ENCODE measurements at regions not wholly inside any gene's neighbourhood (a gene's known extent, or its start where the extent isn't known, plus 50 kb on each side); places are given as distances from the start of the nearest gene placed in this dataset.

DNA sequence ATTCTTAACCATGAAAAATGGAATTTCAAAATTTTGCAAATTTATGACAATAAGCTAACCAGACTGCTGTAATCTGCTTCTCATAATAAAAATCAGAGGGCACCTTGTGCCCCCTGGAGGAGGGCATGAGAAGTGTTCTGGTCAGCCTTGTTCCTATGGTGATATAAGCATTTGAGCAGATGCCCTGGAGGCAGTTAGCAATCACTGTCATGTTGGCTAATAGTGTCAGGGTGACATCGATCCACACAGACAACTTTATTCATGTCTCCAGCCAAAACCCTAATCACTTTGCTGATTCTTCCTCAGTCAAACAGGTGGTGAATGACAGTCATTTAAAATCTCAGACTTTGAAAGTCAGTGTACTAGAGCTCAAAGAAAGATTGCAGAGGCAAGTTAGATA, 943.0 kb downstream of the GALC start:
- 17 to 18% methylated on average over 1 of the region's 1 CpG for WGBS, 2 donors
- Histone ChIP-seq H3K4me1 (peaks cover 8% of the 10 kb centered on the region), H3K36me3 (replicated peaks in 1 of 2; ENCODE audit: insufficient read depth in 1 of 2, low read depth in 2 of 2) (no peaks in the 10 kb centered on the region), H3K9me3 (no peaks in the 10 kb centered on the region), H3K4me3 (no peak overlapping the region), H3K27me3 (no peaks in the 10 kb centered on the region), H3K27ac (no peak overlapping the region)
- TF ChIP-seq POLR2A (IDR thresholded peaks at IDR 0.05): no peak
- TF ChIP-seq, protein P1, sequence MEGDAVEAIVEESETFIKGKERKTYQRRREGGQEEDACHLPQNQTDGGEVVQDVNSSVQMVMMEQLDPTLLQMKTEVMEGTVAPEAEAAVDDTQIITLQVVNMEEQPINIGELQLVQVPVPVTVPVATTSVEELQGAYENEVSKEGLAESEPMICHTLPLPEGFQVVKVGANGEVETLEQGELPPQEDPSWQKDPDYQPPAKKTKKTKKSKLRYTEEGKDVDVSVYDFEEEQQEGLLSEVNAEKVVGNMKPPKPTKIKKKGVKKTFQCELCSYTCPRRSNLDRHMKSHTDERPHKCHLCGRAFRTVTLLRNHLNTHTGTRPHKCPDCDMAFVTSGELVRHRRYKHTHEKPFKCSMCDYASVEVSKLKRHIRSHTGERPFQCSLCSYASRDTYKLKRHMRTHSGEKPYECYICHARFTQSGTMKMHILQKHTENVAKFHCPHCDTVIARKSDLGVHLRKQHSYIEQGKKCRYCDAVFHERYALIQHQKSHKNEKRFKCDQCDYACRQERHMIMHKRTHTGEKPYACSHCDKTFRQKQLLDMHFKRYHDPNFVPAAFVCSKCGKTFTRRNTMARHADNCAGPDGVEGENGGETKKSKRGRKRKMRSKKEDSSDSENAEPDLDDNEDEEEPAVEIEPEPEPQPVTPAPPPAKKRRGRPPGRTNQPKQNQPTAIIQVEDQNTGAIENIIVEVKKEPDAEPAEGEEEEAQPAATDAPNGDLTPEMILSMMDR (IDR thresholded peaks at IDR 0.05): peak in 6 of 7 experiments; percentile 52 to 68 (median 65)
- DNase-seq (peak; percentile 44 to 68 (median 60)), ATAC-seq (peak; percentile 88)
- intact Hi-C loops (cut with DNase I): no loop called here

DNA sequence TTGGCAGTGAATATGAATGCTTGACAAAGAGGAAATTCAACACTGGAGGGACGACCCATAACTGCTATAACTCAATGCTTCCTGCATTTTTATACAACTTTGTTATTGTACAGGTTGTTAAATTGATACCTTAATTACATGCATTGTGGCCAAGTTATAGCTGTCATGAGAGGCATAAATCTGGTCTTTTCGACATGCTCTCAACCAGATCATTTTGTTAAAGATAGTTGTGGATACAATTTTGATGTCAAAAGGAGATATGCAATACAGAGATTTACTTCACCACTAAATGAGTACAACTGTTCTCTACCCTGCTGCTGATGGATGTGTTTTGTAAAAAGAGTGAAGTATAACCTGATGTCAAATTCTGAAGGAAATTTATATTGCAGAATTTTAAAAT, 946.0 kb downstream of the GALC start:
- intact Hi-C loops (cut with DNase I): no loop called here
- ATAC-seq (no peak), DNase-seq (no peak)
- 75 to 76% methylated on average over 2 of the region's 2 CpGs for WGBS, 2 donors
- H3K36me3 ChIP-seq (replicated peaks in 1 of 2; ENCODE audit: insufficient read depth in 1 of 2, low read depth in 2 of 2): no peaks in the 10 kb centered on the region
- H3K4me1 ChIP-seq: peaks cover 12% of the 10 kb centered on the region
- no peak overlapping the region for H3K27ac ChIP-seq
- TF ChIP-seq, protein P1 (IDR thresholded peaks at IDR 0.05): no peak
- no peak for TF ChIP-seq POLR2A (IDR thresholded peaks at IDR 0.05)
- H3K9me3 ChIP-seq: no peaks in the 10 kb centered on the region
- H3K4me3 ChIP-seq: no peak overlapping the region
- H3K27me3 ChIP-seq: no peaks in the 10 kb centered on the region

DNA sequence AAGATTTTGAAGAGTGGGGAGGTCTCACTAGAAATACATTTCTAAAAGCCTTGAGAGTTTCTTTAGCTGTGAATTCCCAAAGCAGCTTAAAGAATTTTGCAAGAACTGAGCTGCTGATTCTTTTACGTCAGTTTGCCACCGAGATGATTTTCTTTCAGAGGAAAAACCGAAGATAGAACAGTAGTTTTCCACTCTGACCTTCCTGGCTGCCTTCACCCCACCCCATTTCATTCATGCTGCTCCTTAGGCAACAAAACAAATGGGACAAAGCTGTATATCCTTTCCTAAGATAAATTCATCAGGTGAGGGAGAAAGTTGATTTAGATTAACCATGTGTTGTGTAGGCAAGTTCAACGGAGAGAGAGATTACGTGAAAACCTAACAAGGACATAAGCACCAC, 947.0 kb downstream of the GALC start:
- peaks cover 17% of the 10 kb centered on the region for H3K4me1 ChIP-seq
- intact Hi-C loops (cut with DNase I): no loop called here
- no peak overlapping the region for H3K27ac ChIP-seq
- WGBS, 2 donors: 79 to 86% methylated on average over 5 of the region's 5 CpGs
- H3K4me3 ChIP-seq: no peak overlapping the region
- ATAC-seq (no peak), DNase-seq (no peak)
- H3K36me3 ChIP-seq (replicated peaks in 1 of 2; ENCODE audit: insufficient read depth in 1 of 2, low read depth in 2 of 2): no peaks in the 10 kb centered on the region
- H3K27me3 ChIP-seq: no peaks in the 10 kb centered on the region
- TF ChIP-seq POLR2A (IDR thresholded peaks at IDR 0.05): no peak
- TF ChIP-seq, protein P1 (IDR thresholded peaks at IDR 0.05): no peak
- no peaks in the 10 kb centered on the region for H3K9me3 ChIP-seq

DNA sequence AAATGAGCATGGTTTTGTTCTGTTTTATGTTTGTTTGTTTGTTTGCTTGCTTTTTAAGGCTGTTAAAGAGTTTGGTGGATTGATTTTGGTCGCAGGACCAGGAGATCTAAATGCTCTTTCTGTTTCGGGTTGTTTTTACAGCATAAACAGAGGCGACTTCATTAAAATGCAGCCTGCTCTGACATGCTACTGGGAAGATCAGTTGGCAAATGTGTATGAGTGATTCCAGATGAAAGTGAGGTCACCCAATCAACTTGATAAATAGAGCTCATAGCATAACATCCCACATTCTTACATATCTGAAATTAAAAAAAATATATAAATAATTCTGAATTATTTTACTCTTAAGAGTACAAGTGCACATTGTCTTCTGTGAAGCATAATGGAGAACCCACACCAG, 947.7 kb downstream of the GALC start:
- H3K36me3 ChIP-seq (replicated peaks in 1 of 2; ENCODE audit: insufficient read depth in 1 of 2, low read depth in 2 of 2): no peaks in the 10 kb centered on the region
- H3K27me3 ChIP-seq: no peaks in the 10 kb centered on the region
- ATAC-seq (no peak), DNase-seq (no peak)
- intact Hi-C loops (cut with DNase I): no loop called here
- WGBS, 2 donors: 49 to 60% methylated on average over 3 of the region's 3 CpGs
- no peak for TF ChIP-seq POLR2A (IDR thresholded peaks at IDR 0.05)
- TF ChIP-seq, protein P1 (IDR thresholded peaks at IDR 0.05): no peak
- no peak overlapping the region for H3K4me3 ChIP-seq
- H3K27ac ChIP-seq: peak overlapping the region in 1 of 4 donors; percentile 24
- peaks cover 14% of the 10 kb centered on the region for H3K4me1 ChIP-seq
- H3K9me3 ChIP-seq: no peaks in the 10 kb centered on the region

DNA sequence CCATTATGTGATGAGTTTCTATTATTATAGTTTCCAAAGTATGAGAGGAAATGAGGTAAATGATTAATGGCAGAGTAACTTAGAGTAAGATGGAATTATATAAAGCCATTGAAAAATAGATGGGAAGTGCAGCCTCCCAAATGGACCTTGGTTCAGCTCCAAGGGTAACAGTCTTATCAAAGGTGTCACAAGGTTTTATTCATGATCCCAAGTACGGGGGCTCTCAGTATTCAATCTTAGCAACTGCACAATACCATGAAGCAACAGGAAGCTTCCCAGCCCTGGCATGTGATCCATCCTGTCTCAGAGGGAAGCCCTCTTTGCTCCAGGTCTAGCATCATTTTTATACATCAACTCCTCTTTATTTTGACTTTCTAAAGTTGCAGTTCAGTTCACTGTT, 948.2 kb downstream of the GALC start:
- intact Hi-C loops (cut with DNase I): no loop called here
- peaks cover 11% of the 10 kb centered on the region for H3K4me1 ChIP-seq
- H3K27me3 ChIP-seq: no peaks in the 10 kb centered on the region
- H3K4me3 ChIP-seq: no peak overlapping the region
- H3K9me3 ChIP-seq: no peaks in the 10 kb centered on the region
- TF ChIP-seq, protein P1 (IDR thresholded peaks at IDR 0.05): no peak
- TF ChIP-seq POLR2A (IDR thresholded peaks at IDR 0.05): no peak
- no peak for DNase-seq
- 12 to 18% methylated on average over 1 of the region's 1 CpG for WGBS, 2 donors
- H3K36me3 ChIP-seq (replicated peaks in 1 of 2; ENCODE audit: insufficient read depth in 1 of 2, low read depth in 2 of 2): no peaks in the 10 kb centered on the region
- peak overlapping the region in 1 of 4 donors; percentile 24 for H3K27ac ChIP-seq
- ATAC-seq: peak; percentile 47

Data from body of pancreas (tissue), 4 donors.